HG02571 (cell line): ENCODE measurements at regions not wholly inside any gene's neighbourhood (a gene's known extent, or its start where the extent isn't known, plus 50 kb on each side); places are given as distances from the start of the nearest gene placed in this dataset.

Experiments used
- ATAC-seq: cut with Tn5 transposase; IDR thresholded peaks from one replicate; pipeline ENCODE4 v1.9.1; 2021; ENCODE audit warnings: mild to moderate bottlenecking, moderate library complexity; ENCODE audit not compliant: unreplicated experiment

DNA sequence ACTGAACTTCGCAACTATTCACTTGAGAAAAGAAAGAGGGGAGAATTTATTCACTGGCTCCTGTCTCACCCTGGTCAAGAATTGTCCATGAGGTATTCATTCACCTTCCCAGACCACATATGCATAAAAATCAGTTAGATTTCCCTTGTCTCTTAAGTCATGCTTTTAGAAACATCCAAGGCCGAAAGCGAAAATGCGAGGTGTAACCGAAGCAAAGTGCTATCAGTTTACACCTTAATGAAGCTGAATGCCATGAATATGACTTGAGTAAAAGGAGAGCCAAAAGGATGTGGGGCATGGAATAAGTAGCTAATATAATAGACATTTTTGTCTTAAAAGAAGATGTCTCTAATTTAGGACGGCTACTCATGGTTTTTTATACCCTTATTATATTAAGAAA lies 965.6 kb upstream of the CHORDC1 start:
- no peak for ATAC-seq

- no peak for ATAC-seq
Measured at GRCh38 chr11:91187314-91187713, 964.5 kb upstream of the CHORDC1 start.

DNA sequence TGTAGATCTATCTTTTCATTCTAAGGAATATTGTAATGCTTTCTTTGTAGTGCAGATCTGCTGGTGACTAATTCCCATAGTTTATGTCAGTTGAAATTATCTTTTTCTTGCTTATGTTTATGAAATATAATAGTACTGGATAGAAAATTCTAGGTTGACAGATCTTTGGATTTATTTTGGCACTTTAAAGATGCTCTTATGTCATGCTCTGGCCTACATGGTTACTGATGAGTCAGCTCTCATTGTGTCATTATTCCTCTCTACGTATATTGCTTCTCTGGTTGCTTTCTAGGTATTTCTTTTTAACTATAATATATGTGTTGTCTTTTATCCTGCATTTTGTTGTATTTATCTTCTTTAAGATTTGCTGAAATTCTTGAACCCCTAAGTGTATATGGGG lies 955.5 kb upstream of the CHORDC1 start:
- ATAC-seq = no peak

- no peak for ATAC-seq
Measured at GRCh38 chr11:91174734-91175133, 951.9 kb upstream of the CHORDC1 start.

DNA sequence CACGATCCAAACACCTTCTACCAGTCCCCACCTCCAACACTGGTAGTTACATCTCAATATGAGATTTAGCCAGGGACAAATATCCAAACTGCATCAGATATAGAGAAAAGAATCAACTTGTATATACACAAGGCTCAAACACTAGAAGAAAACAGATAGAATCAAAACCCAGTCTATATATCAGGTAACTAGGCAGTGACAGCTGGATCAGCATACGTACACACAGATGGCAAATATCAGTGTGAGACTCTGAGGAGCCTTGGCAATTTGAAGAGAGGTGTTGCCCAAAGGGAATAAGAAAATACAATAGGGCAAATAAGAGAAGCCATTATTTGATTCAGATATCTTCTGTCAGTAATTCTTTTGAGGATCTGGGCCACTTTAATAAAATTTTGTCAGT lies 951.3 kb upstream of the CHORDC1 start:
- no peak for ATAC-seq

- no peak for ATAC-seq
Measured at GRCh38 chr11:91173701-91174100, 950.9 kb upstream of the CHORDC1 start.

DNA sequence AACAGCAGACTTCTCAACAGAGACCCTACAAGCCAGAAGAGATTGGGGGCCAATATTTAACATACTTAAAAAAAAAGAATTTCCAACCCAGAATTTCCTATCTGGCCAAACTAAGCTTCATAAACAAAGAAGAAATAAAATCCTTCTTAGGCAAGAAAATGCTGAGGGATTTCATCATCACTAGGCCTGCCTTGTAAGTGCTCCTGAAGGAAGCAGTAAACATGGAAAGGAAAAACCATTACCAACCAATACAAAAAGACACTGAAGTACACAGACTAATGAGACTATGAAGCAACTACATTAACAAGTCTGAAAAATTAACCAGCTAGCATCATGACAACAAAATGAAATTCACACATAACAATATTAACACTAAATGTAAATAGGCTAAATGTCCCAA lies 947.9 kb upstream of the CHORDC1 start:
- no peak for ATAC-seq

DNA sequence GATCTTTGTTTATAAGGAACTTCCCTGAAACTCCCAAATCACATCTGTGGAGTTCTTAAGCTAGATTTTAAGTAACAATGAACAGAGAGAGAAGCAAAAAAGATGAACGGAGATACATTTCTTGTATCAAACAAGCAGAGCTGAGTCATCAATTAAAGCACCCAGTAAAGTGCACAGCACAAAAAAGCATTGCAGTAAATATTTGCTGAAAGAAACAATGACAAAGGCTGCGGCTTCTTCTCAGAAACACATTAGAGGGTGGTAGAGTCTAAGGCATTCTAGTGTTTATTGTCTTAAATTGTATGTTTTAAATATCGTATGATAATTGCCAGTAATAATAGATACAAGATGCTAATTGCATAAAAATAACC lies 941.6 kb upstream of the CHORDC1 start:
- no peak for ATAC-seq

DNA sequence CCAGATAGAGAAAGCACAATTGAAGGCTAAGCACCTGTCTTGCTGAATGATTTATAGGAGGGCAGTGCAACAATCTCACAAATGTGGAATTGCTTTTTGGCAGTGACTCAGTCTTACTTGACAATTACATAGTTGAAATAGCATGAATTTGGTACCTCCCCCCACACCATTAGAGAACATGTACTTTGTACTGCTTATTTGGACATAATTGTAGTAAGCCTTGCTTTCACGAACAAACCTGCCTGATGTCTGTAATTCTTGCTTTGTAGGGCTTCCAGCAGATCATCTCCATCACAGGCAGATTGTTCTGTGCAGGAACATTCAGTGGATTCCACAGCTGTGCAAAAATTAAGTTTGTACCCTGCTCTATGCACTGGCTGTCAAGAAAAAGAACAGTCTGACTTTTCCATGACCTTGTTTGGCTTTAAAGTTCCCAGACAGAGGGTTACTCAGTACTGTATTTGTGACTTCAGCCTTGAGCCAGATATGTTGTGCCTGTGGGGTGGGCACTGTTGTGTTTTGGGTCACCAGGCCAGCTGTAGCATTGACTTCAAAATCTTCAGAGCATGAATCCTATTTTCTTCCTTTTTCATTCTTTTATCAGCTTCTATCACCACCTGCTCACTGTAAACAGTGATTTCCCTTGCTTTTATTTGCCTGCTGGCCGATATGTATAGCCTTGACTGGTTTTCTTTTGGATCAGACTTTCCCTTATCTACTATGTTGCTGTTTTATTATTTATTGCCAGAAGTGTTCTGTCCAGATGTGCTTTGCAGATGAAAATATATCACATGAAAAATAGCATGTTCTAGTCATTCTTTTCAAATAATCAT lies 941.0 kb upstream of the CHORDC1 start:
- no peak for ATAC-seq

DNA sequence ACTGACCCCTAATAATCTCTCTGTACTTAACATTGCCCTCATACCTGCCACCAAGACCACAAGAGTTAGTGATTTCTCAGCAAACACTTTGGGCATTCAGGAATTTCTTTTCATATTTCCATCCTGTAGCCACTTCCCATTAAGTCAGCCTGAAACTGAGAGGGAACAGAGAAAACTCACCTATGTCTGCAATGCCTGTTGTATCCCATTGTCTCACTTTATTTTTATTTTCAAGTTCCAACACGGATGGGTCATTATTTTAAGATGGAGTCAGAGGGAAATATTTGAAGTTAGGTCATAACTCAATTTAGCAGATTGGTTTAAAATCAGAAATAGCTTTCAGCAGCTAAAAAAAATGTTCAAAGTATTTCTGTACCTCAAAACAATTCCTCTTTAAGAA lies 937.8 kb upstream of the CHORDC1 start:
- no peak for ATAC-seq

GRCh38 chr11:91158891-91159537 lies 936.2 kb upstream of the CHORDC1 start:
- ATAC-seq = no peak

DNA sequence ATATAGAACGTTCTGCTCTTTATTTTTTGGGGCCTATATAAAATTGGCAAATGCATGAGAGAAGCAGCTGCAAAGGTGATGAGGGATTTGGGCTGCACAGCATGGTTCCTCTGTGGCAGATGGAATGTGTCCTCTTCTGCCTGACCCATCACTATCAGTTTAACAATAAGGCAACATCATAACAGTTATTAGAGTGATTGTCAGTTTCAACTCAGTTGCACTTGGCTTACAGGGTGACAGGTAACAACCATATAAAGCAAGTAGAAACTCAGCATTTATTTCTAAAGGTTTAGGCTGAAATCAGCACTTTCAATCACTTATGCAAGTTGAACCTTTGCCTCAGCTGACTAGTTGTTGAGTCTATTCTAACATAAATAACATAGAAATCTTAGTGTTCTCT lies 935.4 kb upstream of the CHORDC1 start:
- ATAC-seq = no peak

- no peak for ATAC-seq
Measured at GRCh38 chr11:91156041-91156440, 933.2 kb upstream of the CHORDC1 start.

DNA sequence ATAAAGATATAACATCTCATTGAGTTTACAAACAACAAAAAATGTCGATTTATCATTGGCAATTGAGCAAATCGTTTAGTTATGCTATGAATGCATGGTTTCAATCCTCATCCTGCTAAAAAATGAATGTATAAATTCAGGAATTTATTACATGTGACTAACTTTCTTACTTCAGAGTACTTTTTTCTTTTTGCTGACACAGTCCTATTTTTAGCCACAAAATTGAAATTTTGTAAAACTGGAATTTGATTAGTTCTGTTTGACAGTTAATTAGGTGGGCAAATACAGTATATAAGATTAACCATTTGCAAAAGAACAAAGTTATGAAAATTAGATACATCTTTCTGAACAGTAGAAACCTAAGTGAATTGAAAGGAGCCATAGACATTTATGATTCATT lies 925.0 kb upstream of the CHORDC1 start:
- ATAC-seq = no peak

GRCh38 chr11:91141655-91142054 lies 918.8 kb upstream of the CHORDC1 start:
- ATAC-seq = no peak

GRCh38 chr11:91136631-91137030 lies 913.8 kb upstream of the CHORDC1 start:
- no peak for ATAC-seq

GRCh38 chr11:91133361-91133760 lies 910.5 kb upstream of the CHORDC1 start:
- no peak for ATAC-seq

- ATAC-seq = no peak
Measured at GRCh38 chr11:91129596-91129995, 906.7 kb upstream of the CHORDC1 start.

DNA sequence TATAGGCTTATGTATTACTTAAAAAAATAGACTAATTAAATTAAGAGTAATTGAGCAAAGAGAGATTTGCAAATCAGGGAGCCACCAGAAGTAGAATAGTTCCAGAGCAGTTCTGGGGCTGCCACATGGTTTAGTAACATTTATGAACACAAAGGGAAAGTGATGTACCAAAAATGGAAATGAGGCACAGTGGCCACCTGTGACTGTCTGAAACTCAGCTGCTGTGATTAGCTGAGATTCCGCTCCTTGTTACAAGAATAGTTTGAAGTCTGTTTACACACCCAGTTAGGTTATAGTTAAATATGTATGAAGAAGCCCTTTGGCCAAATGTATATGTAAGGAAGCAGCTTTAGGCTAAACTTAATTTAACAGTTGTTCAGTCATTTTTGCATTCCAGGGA lies 901.5 kb upstream of the CHORDC1 start:
- no peak for ATAC-seq

- ATAC-seq = no peak
Measured at GRCh38 chr11:91115116-91115515, 892.3 kb upstream of the CHORDC1 start.

GRCh38 chr11:91104237-91104636 lies 881.4 kb upstream of the CHORDC1 start:
- no peak for ATAC-seq

DNA sequence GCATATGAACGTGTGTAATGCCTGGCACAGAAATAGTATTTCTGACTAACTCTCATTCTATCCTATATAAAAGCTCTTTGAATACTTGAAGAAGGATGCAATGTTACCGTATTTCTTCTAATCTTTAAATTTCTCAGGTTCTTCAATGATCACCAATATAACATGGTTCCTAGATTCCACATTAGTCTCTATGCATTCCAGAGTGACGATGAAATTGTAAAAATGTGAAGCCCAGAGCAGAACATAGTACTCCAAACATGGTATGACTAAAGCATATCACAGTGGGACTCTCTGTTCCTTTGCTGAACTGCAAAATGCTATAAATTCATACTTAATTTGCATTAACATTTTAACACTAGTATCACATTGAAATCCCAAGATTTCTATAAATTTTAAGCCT lies 877.6 kb upstream of the CHORDC1 start:
- no peak for ATAC-seq

DNA sequence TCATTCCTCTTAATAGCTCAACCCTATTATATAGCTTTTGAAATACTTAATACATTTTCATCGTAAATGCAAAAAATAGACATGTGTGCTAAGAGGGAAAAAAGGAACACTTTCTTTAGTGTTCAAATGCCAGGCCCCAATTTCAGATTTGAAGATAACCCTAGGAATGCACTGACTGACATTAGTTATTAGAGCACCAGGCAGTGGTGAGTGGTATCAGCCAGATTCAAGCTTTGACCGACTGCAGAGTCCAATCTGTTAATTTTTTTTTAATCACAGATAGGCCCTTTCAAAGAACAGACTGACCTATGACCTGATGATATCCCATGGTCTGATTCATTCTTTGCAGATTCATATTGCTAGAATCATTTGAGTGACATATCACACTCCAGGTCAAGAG lies 874.2 kb upstream of the CHORDC1 start:
- ATAC-seq = no peak
